ENCODE measurements at regions not wholly inside any gene's neighbourhood (a gene's known extent, or its start where the extent isn't known, plus 50 kb on each side); places are given as distances from the start of the nearest gene placed in this dataset.

DNA sequence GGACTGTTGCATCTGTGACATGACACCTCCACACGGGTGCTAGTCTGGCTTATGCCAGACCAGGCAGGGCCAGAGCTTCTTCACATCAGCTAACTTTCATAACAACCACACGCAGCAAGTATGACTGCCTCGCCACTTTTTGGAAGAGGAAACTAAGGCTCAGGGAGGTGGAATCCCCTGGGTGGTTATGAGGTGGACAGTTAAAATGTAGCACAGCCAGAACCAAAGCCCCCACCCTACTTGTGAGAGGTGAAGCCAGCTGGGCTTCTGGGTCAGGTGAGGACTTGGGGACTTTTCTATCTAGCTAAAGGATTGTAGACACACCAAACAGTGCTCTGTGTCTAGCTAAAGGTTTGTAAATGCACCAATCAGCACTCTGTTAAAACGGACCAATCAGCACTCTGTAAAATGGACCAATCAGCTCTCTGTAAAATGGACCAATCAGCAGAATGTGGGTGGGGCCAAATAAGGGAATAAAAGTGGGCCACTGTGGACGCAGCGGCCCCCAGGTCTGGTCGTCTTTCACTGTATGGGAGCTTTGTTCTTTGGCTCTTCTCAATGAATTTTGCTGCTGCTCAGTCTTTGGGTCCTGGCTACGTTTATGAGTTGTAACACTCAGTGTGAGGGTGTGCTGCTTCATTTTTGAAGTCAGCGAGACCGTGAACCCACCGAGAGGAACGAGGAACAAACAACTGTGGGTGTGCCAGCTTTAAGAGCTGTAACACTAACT, 171.0 kb downstream of the PTPN20 start:
- no peaks in the 10 kb centered on the region for H3K4me1 ChIP-seq (ENCODE audit: insufficient read depth, low read length, severe bottlenecking)

DNA sequence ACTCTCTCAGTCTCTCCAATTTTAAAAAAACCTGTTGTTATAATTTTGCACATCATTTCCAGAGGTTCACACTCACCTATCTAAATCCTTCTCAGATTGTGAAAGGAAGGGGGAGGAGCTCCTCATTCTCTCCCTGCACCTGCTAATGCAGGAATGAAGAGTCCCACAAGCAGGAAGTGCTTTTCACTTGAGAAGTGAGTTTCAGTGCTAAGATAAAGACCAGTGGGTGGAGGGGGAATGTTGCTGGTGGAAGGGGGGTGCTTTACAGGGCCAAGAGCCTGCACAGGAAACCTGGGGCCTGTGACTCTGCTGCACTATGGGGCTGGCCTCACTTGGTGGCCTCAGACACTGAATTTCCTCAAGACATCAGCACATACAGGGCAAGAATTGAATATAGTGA, 176.4 kb downstream of the PTPN20 start:
- Histone ChIP-seq H3K9me3 (ENCODE audit: low read length) (no peaks in the 10 kb centered on the region), H3K27ac (ENCODE audit: low read depth, low read length, poor library complexity, severe bottlenecking) (no peak overlapping the region), H3K79me2 (ENCODE audit: insufficient read depth, low read length) (no peaks in the 10 kb centered on the region), H3K9ac (ENCODE audit: low read length) (no peak overlapping the region), H3K4me3 (ENCODE audit: low read depth, low read length, poor library complexity, severe bottlenecking) (no peak overlapping the region), H3K4me1 (ENCODE audit: insufficient read depth, low read length, severe bottlenecking) (no peaks in the 10 kb centered on the region), H3F3A (ENCODE audit: insufficient read depth, low read length) (no peaks in the 10 kb centered on the region), H3K9me2 (ENCODE audit: low read depth, low read length) (no peaks in the 10 kb centered on the region), H3K27me3 (ENCODE audit: insufficient read depth, low read length) (0 out of 2 replicates have a peak, but pooled peaks cover 3% of the 10 kb centered on the region), H3K36me3 (ENCODE audit: insufficient read depth, low read length) (no peaks in the 10 kb centered on the region), H4K20me1 (ENCODE audit: insufficient read depth, low read length) (no peaks in the 10 kb centered on the region), H2AFZ (ENCODE audit: low read length) (no peak overlapping the region), H3K4me2 (ENCODE audit: low read length) (no peak overlapping the region)
- TF ChIP-seq, protein P1, sequence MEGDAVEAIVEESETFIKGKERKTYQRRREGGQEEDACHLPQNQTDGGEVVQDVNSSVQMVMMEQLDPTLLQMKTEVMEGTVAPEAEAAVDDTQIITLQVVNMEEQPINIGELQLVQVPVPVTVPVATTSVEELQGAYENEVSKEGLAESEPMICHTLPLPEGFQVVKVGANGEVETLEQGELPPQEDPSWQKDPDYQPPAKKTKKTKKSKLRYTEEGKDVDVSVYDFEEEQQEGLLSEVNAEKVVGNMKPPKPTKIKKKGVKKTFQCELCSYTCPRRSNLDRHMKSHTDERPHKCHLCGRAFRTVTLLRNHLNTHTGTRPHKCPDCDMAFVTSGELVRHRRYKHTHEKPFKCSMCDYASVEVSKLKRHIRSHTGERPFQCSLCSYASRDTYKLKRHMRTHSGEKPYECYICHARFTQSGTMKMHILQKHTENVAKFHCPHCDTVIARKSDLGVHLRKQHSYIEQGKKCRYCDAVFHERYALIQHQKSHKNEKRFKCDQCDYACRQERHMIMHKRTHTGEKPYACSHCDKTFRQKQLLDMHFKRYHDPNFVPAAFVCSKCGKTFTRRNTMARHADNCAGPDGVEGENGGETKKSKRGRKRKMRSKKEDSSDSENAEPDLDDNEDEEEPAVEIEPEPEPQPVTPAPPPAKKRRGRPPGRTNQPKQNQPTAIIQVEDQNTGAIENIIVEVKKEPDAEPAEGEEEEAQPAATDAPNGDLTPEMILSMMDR (IDR thresholded peaks at IDR 0.05; ENCODE audit: low read length), result no peak
- no peak for TF ChIP-seq EZH2 (IDR thresholded peaks at IDR 0.05; ENCODE audit: borderline replicate concordance, low read length)

More for the DNA sequence above, 171.0 kb downstream of the PTPN20 start:
- Histone ChIP-seq H3K27ac (ENCODE audit: low read depth, low read length, poor library complexity, severe bottlenecking) (no peak overlapping the region), H3K27me3 (ENCODE audit: insufficient read depth, low read length) (0 out of 2 replicates have a peak, but pooled peaks cover 3% of the 10 kb centered on the region), H3K4me2 (ENCODE audit: low read length) (no peak overlapping the region), H3F3A (ENCODE audit: insufficient read depth, low read length) (no peaks in the 10 kb centered on the region), H2AFZ (ENCODE audit: low read length) (no peak overlapping the region), H3K79me2 (ENCODE audit: insufficient read depth, low read length) (no peaks in the 10 kb centered on the region), H3K4me3 (ENCODE audit: low read depth, low read length, poor library complexity, severe bottlenecking) (no peak overlapping the region), H3K9ac (ENCODE audit: low read length) (no peak overlapping the region), H4K20me1 (ENCODE audit: insufficient read depth, low read length) (no peaks in the 10 kb centered on the region), H3K36me3 (ENCODE audit: insufficient read depth, low read length) (no peaks in the 10 kb centered on the region), H3K9me3 (ENCODE audit: low read length) (no peaks in the 10 kb centered on the region), H3K9me2 (ENCODE audit: low read depth, low read length) (no peaks in the 10 kb centered on the region)
- TF ChIP-seq, protein P1 (IDR thresholded peaks at IDR 0.05; ENCODE audit: low read length), result no peak
- no peak for TF ChIP-seq EZH2 (IDR thresholded peaks at IDR 0.05; ENCODE audit: borderline replicate concordance, low read length)

DNA sequence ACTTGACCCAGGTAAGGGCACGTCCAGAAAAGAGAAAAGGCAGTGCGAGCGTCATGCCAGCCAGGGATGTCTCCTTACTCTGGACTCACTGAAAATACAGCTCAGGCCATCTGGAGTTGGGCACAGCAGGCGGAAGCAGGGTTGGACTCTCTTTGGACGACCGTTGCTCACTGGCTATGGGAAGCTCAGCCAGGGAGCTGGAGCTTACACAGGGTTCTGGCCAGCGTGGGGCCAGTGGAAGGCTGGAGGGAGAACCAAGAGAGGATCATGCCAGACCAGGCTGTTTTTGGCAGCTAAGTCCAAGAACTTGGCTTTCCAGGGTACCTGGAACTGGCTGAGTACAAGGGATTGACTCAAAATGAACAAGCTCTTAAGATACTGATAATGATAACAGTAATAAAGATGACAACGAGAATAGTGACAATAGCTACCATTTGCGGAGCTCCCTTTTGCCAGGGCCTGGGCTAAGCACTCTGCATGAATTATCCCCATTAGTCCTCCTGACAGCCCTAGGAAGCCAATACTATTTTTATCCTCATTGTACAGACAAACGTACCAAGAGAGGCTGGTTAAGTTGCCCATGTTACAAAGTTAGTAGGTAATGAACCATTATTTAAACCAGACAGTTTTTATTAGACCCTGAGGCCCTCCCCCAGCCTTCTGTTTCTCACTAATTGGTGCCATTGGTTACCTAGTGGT, 177.6 kb downstream of the PTPN20 start:
- H3K9me2 ChIP-seq (ENCODE audit: low read depth, low read length), result no peaks in the 10 kb centered on the region

More for the DNA sequence above, 177.6 kb downstream of the PTPN20 start:
- Histone ChIP-seq H3K9me3 (ENCODE audit: low read length) (no peaks in the 10 kb centered on the region), H3F3A (ENCODE audit: insufficient read depth, low read length) (no peaks in the 10 kb centered on the region), H3K9ac (ENCODE audit: low read length) (no peak overlapping the region), H4K20me1 (ENCODE audit: insufficient read depth, low read length) (no peaks in the 10 kb centered on the region), H3K27me3 (ENCODE audit: insufficient read depth, low read length) (peaks cover 3% of the 10 kb centered on the region; the same call in 1 of the 2 replicates), H3K4me2 (ENCODE audit: low read length) (no peak overlapping the region), H3K4me3 (ENCODE audit: low read depth, low read length, poor library complexity, severe bottlenecking) (no peak overlapping the region), H3K36me3 (ENCODE audit: insufficient read depth, low read length) (no peaks in the 10 kb centered on the region), H3K27ac (ENCODE audit: low read depth, low read length, poor library complexity, severe bottlenecking) (no peak overlapping the region), H3K4me1 (ENCODE audit: insufficient read depth, low read length, severe bottlenecking) (no peaks in the 10 kb centered on the region), H3K79me2 (ENCODE audit: insufficient read depth, low read length) (no peaks in the 10 kb centered on the region), H2AFZ (ENCODE audit: low read length) (no peak overlapping the region)
- TF ChIP-seq, protein P1 (IDR thresholded peaks at IDR 0.05; ENCODE audit: low read length), result no peak
- no peak for TF ChIP-seq EZH2 (IDR thresholded peaks at IDR 0.05; ENCODE audit: borderline replicate concordance, low read length)
